WTC11 (cell line): ENCODE measurements at regions not wholly inside any gene's neighbourhood (a gene's known extent, or its start where the extent isn't known, plus 50 kb on each side); places are given as distances from the start of the nearest gene placed in this dataset.

Experiments used
- ATAC-seq: fragments of 200-7000 bp; cut with Tn5 transposase; 2 replicates; pipeline ENCODE4 v1.10.0; 2021; ENCODE audit warnings: mild to moderate bottlenecking, moderate library complexity
- CTCF ChIA-PET: fragments of 300-600 bp; sonication (Branson Sonifier 250); formaldehyde crosslinking; loops from one replicate; lab custom pipeline; 2021; ENCODE audit warnings: antibody characterized with exemption; lab: Charles Lee
- POLR2A ChIA-PET: fragments of 350-600 bp; sonication (Branson Sonifier 250); formaldehyde crosslinking; loops from one replicate; lab custom pipeline; 2021; ENCODE audit warnings: antibody characterized with exemption; lab: Charles Lee
- DNase-seq: peaks from one replicate; pipeline ENCODE4 v3.0.0; 2021; ENCODE audit warnings: low spot score
- H3K27ac Mint-ChIP-seq: 2 replicates; pipeline ENCODE4 v1.8.0; 2021; ENCODE audit warnings: mixed read lengths
- H3K27me3 Mint-ChIP-seq: 2 replicates; pipeline ENCODE4 v1.8.0; 2021; ENCODE audit warnings: low read depth, mild to moderate bottlenecking, moderate library complexity, mixed read lengths
- H3K36me3 Mint-ChIP-seq: 2 replicates; pipeline ENCODE4 v1.8.0; 2021; ENCODE audit warnings: mixed read lengths
- H3K4me1 Mint-ChIP-seq: 2 replicates; pipeline ENCODE4 v1.8.0; 2022; ENCODE audit warnings: mixed read lengths
- H3K4me3 Mint-ChIP-seq: 2 replicates; pipeline ENCODE4 v1.8.0; 2021; ENCODE audit warnings: mild to moderate bottlenecking, moderate library complexity, mixed read lengths
- H3K9me3 Mint-ChIP-seq: 2 replicates; pipeline ENCODE4 v1.8.0; 2021; ENCODE audit warnings: mixed read lengths
- ATF1 ChIP-seq: sonication (generic); formaldehyde crosslinking; IDR thresholded peaks from 2 replicates; pipeline ENCODE4 v1.8.1; 2023; ENCODE audit warnings: mild to moderate bottlenecking, moderate library complexity, missing genetic modification reagents
- EMX1 ChIP-seq: fragments of 250-450 bp; sonication (Bioruptor Pico); IDR thresholded peaks from 2 replicates; pipeline ENCODE4 v1.8.0; 2021; ENCODE audit warnings: mild to moderate bottlenecking
- FOXP1 ChIP-seq: sonication (generic); formaldehyde crosslinking; IDR thresholded peaks from 2 replicates; pipeline ENCODE4 v1.8.0; 2022; ENCODE audit warnings: missing genetic modification reagents, mild to moderate bottlenecking, moderate library complexity, borderline replicate concordance
- GABPB1 ChIP-seq: sonication (generic); formaldehyde crosslinking; IDR thresholded peaks from 2 replicates; pipeline ENCODE4 v1.8.1; 2023; ENCODE audit warnings: mild to moderate bottlenecking, missing genetic modification reagents
- GTF2I ChIP-seq: fragments of 250-450 bp; sonication (Bioruptor Pico); conservative IDR thresholded peaks from 2 replicates; pipeline ENCODE4 v1.4.0; 2021; ENCODE audit warnings: mild to moderate bottlenecking
- IRF2 ChIP-seq: sonication (generic); formaldehyde crosslinking; IDR thresholded peaks from 2 replicates; pipeline ENCODE4 v1.8.0; 2022; ENCODE audit warnings: low read depth, missing genetic modification reagents, borderline replicate concordance
- JAZF1 ChIP-seq: fragments of 250-450 bp; sonication (Bioruptor Pico); IDR thresholded peaks from 2 replicates; pipeline ENCODE4 v1.9.0; 2021; ENCODE audit warnings: moderate library complexity, mild to moderate bottlenecking, inconsistent platforms
- MXD4 ChIP-seq: fragments of 250-450 bp; sonication (Bioruptor Pico); IDR thresholded peaks from 2 replicates; pipeline ENCODE4 v1.8.0; 2021; ENCODE audit warnings: mild to moderate bottlenecking, moderate library complexity, borderline replicate concordance
- MYBL2 ChIP-seq: sonication (generic); formaldehyde crosslinking; IDR thresholded peaks from 2 replicates; pipeline ENCODE4 v1.8.1; 2023; ENCODE audit warnings: mild to moderate bottlenecking, moderate library complexity, missing genetic modification reagents
- NFE2L1 ChIP-seq: sonication (generic); formaldehyde crosslinking; IDR thresholded peaks from 2 replicates; pipeline ENCODE4 v1.8.1; 2023; ENCODE audit warnings: missing genetic modification reagents
- OVOL2 ChIP-seq: fragments of 250-450 bp; sonication (Bioruptor Pico); IDR thresholded peaks from 2 replicates; pipeline ENCODE4 v1.9.0; 2021; ENCODE audit warnings: mild to moderate bottlenecking, borderline replicate concordance
- SOX15 ChIP-seq: fragments of 250-450 bp; sonication (Bioruptor Pico); IDR thresholded peaks from 2 replicates; pipeline ENCODE4 v1.9.0; 2021; ENCODE audit warnings: mild to moderate bottlenecking
- ZNF138 ChIP-seq: sonication (generic); formaldehyde crosslinking; conservative IDR thresholded peaks from 2 replicates; pipeline ENCODE4 v1.8.1; 2022; ENCODE audit warnings: mild to moderate bottlenecking, moderate library complexity, missing genetic modification reagents
- TF ChIP-seq, protein P1 (sequence below): fragments of 250-450 bp; sonication (Bioruptor Pico); IDR thresholded peaks from 2 replicates; pipeline ENCODE4 v1.9.0; 2021; ENCODE audit warnings: mild to moderate bottlenecking
- TF ChIP-seq, protein P2 (sequence below): sonication (generic); formaldehyde crosslinking; IDR thresholded peaks from 2 replicates; pipeline ENCODE4 v1.8.0; 2022; ENCODE audit warnings: mild to moderate bottlenecking, missing genetic modification reagents
- TF ChIP-seq, protein P3 (sequence below): sonication (generic); formaldehyde crosslinking; IDR thresholded peaks from 2 replicates; pipeline ENCODE4 v1.8.1; 2022; ENCODE audit warnings: low read depth, mild to moderate bottlenecking, moderate library complexity, missing genetic modification reagents, borderline replicate concordance
- TF ChIP-seq, protein P4 (sequence below): sonication (generic); formaldehyde crosslinking; IDR thresholded peaks from 2 replicates; pipeline ENCODE4 v1.8.0; 2022; ENCODE audit warnings: mild to moderate bottlenecking, missing genetic modification reagents
- TF ChIP-seq, protein P5 (sequence below): sonication (generic); formaldehyde crosslinking; IDR thresholded peaks from 2 replicates; pipeline ENCODE4 v1.8.0; 2023; ENCODE audit warnings: missing genetic modification reagents, mild to moderate bottlenecking, borderline replicate concordance
- TF ChIP-seq, protein P6 (sequence below): sonication (generic); formaldehyde crosslinking; IDR thresholded peaks from 2 replicates; pipeline ENCODE4 v1.8.1; 2023; ENCODE audit warnings: mild to moderate bottlenecking, moderate library complexity, missing genetic modification reagents

DNA sequence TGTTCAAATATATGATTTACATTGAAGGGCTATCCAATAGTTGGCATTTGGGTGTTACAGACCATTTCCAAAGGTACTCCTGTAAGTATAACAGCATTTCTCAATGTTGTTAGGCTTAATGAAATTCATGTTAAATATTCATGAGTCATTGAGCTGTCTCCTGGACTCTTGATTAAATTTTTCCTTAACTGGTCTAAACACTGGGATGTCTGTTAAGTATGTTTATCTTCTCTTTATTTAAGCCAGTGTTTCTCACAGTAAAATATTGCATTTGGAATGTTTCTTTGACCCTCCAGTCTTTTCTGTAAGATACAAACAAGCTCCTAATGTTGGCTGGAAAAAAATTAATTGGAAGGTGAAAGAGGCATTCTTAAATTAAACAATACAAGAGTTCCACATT lies 402.5 kb upstream of the HTR2A start:
- H3K27me3 Mint-ChIP-seq: no peaks in the 10 kb centered on the region
- ATAC-seq (no peak), DNase-seq (no peak)
- POLR2A ChIA-PET: no interaction called here
- TF ChIP-seq, protein P1, sequence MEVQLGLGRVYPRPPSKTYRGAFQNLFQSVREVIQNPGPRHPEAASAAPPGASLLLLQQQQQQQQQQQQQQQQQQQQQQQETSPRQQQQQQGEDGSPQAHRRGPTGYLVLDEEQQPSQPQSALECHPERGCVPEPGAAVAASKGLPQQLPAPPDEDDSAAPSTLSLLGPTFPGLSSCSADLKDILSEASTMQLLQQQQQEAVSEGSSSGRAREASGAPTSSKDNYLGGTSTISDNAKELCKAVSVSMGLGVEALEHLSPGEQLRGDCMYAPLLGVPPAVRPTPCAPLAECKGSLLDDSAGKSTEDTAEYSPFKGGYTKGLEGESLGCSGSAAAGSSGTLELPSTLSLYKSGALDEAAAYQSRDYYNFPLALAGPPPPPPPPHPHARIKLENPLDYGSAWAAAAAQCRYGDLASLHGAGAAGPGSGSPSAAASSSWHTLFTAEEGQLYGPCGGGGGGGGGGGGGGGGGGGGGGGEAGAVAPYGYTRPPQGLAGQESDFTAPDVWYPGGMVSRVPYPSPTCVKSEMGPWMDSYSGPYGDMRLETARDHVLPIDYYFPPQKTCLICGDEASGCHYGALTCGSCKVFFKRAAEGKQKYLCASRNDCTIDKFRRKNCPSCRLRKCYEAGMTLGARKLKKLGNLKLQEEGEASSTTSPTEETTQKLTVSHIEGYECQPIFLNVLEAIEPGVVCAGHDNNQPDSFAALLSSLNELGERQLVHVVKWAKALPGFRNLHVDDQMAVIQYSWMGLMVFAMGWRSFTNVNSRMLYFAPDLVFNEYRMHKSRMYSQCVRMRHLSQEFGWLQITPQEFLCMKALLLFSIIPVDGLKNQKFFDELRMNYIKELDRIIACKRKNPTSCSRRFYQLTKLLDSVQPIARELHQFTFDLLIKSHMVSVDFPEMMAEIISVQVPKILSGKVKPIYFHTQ (CRISPR knock-in tag): no peak
- no peaks in the 10 kb centered on the region for H3K4me1 Mint-ChIP-seq
- H3K27ac Mint-ChIP-seq: no peak overlapping the region
- no peaks in the 10 kb centered on the region for H3K36me3 Mint-ChIP-seq
- H3K4me3 Mint-ChIP-seq: no peak overlapping the region
- CTCF ChIA-PET: no interaction called here
- H3K9me3 Mint-ChIP-seq: peaks cover 5% of the 10 kb centered on the region

DNA sequence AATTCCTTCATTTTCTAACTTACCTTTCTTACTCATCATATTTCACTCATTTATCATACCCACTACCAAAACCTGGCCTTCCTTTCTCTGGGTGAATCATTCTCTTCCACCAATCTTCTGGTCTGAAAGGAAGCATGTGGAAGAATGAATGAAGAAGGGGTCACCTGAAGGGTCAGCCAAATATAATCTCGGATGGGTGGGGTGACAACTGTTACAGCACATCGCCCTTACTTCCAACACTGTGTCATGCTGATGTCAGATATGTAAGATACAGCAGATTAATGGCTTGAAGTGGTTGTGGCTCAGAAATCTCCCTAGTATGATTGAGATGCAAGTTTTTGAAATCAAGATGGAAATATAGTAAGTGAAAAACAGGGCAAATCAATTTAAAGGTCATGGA lies 401.7 kb upstream of the HTR2A start:
- H3K27me3 Mint-ChIP-seq: no peaks in the 10 kb centered on the region
- peaks cover 10% of the 10 kb centered on the region for H3K9me3 Mint-ChIP-seq
- no peak overlapping the region for H3K27ac Mint-ChIP-seq
- TF ChIP-seq EMX1 (CRISPR knock-in tag): no peak
- TF ChIP-seq, protein P1 (CRISPR knock-in tag): no peak
- TF ChIP-seq IRF2 (CRISPR knock-in tag): no peak
- no peak for TF ChIP-seq GTF2I (CRISPR knock-in tag)
- TF ChIP-seq MXD4 (CRISPR knock-in tag): no peak
- TF ChIP-seq, protein P2, sequence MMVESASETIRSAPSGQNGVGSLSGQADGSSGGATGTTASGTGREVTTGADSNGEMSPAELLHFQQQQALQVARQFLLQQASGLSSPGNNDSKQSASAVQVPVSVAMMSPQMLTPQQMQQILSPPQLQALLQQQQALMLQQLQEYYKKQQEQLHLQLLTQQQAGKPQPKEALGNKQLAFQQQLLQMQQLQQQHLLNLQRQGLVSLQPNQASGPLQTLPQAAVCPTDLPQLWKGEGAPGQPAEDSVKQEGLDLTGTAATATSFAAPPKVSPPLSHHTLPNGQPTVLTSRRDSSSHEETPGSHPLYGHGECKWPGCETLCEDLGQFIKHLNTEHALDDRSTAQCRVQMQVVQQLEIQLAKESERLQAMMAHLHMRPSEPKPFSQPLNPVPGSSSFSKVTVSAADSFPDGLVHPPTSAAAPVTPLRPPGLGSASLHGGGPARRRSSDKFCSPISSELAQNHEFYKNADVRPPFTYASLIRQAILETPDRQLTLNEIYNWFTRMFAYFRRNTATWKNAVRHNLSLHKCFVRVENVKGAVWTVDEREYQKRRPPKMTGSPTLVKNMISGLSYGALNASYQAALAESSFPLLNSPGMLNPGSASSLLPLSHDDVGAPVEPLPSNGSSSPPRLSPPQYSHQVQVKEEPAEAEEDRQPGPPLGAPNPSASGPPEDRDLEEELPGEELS: no peak
- TF ChIP-seq, protein P3, sequence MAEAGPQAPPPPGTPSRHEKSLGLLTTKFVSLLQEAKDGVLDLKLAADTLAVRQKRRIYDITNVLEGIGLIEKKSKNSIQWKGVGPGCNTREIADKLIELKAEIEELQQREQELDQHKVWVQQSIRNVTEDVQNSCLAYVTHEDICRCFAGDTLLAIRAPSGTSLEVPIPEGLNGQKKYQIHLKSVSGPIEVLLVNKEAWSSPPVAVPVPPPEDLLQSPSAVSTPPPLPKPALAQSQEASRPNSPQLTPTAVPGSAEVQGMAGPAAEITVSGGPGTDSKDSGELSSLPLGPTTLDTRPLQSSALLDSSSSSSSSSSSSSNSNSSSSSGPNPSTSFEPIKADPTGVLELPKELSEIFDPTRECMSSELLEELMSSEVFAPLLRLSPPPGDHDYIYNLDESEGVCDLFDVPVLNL: no peak
- no peak for TF ChIP-seq FOXP1 (CRISPR knock-in tag)
- no peak for TF ChIP-seq ZNF138 (CRISPR knock-in tag)
- no peak for TF ChIP-seq JAZF1 (CRISPR knock-in tag)
- TF ChIP-seq, protein P4, sequence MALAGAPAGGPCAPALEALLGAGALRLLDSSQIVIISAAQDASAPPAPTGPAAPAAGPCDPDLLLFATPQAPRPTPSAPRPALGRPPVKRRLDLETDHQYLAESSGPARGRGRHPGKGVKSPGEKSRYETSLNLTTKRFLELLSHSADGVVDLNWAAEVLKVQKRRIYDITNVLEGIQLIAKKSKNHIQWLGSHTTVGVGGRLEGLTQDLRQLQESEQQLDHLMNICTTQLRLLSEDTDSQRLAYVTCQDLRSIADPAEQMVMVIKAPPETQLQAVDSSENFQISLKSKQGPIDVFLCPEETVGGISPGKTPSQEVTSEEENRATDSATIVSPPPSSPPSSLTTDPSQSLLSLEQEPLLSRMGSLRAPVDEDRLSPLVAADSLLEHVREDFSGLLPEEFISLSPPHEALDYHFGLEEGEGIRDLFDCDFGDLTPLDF: no peak
- TF ChIP-seq GABPB1 (CRISPR knock-in tag): no peak
- TF ChIP-seq, protein P5, sequence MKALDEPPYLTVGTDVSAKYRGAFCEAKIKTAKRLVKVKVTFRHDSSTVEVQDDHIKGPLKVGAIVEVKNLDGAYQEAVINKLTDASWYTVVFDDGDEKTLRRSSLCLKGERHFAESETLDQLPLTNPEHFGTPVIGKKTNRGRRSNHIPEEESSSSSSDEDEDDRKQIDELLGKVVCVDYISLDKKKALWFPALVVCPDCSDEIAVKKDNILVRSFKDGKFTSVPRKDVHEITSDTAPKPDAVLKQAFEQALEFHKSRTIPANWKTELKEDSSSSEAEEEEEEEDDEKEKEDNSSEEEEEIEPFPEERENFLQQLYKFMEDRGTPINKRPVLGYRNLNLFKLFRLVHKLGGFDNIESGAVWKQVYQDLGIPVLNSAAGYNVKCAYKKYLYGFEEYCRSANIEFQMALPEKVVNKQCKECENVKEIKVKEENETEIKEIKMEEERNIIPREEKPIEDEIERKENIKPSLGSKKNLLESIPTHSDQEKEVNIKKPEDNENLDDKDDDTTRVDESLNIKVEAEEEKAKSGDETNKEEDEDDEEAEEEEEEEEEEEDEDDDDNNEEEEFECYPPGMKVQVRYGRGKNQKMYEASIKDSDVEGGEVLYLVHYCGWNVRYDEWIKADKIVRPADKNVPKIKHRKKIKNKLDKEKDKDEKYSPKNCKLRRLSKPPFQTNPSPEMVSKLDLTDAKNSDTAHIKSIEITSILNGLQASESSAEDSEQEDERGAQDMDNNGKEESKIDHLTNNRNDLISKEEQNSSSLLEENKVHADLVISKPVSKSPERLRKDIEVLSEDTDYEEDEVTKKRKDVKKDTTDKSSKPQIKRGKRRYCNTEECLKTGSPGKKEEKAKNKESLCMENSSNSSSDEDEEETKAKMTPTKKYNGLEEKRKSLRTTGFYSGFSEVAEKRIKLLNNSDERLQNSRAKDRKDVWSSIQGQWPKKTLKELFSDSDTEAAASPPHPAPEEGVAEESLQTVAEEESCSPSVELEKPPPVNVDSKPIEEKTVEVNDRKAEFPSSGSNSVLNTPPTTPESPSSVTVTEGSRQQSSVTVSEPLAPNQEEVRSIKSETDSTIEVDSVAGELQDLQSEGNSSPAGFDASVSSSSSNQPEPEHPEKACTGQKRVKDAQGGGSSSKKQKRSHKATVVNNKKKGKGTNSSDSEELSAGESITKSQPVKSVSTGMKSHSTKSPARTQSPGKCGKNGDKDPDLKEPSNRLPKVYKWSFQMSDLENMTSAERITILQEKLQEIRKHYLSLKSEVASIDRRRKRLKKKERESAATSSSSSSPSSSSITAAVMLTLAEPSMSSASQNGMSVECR (CRISPR knock-in tag): no peak
- no peak for TF ChIP-seq ATF1 (CRISPR knock-in tag)
- TF ChIP-seq MYBL2 (CRISPR knock-in tag): no peak
- no peak for TF ChIP-seq OVOL2
- TF ChIP-seq, protein P6, sequence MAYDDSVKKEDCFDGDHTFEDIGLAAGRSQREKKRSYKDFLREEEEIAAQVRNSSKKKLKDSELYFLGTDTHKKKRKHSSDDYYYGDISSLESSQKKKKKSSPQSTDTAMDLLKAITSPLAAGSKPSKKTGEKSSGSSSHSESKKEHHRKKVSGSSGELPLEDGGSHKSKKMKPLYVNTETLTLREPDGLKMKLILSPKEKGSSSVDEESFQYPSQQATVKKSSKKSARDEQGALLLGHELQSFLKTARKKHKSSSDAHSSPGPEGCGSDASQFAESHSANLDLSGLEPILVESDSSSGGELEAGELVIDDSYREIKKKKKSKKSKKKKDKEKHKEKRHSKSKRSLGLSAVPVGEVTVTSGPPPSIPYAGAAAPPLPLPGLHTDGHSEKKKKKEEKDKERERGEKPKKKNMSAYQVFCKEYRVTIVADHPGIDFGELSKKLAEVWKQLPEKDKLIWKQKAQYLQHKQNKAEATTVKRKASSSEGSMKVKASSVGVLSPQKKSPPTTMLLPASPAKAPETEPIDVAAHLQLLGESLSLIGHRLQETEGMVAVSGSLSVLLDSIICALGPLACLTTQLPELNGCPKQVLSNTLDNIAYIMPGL (CRISPR knock-in tag): no peak
- no peak for TF ChIP-seq SOX15 (CRISPR knock-in tag)
- TF ChIP-seq NFE2L1 (CRISPR knock-in tag): no peak
- TF ChIP-seq, all 79 proteins: peak for 0
- Mint-ChIP-seq H3K4me1 (no peaks in the 10 kb centered on the region), H3K4me3 (no peak overlapping the region), H3K36me3 (no peaks in the 10 kb centered on the region)
- ChIA-PET POLR2A (no interaction called here), CTCF (no interaction called here)
- ATAC-seq (no peak), DNase-seq (no peak)
